ENCODE measurements at regions not wholly inside any gene's neighbourhood (a gene's known extent, or its start where the extent isn't known, plus 50 kb on each side); places are given as distances from the start of the nearest gene placed in this dataset.

GRCh38 chr3:59499000-59499399 lies 449.2 kb upstream of the CFAP20DC start:
- TF ChIP-seq SIN3A (IDR thresholded peaks at IDR 0.05; ENCODE audit: borderline replicate concordance, insufficient read depth, low read length) (no peak), FOXP2 (optimal IDR thresholded peaks at IDR 0.05; ENCODE audit: borderline replicate concordance, extremely low read depth, extremely low read length, insufficient read depth) (no peak), REST (IDR thresholded peaks at IDR 0.05; ENCODE audit: insufficient read depth in 1 of 2, low read depth in 2 of 2, low read length in 2 of 2) (no peak), TAF1 (IDR thresholded peaks at IDR 0.05; ENCODE audit: borderline replicate concordance, insufficient read depth, low read length) (no peak), POLR2AphosphoS5 (IDR thresholded peaks at IDR 0.05; ENCODE audit: low read depth, low read length) (no peak)

- TF ChIP-seq TAF1 (IDR thresholded peaks at IDR 0.05; ENCODE audit: borderline replicate concordance, insufficient read depth, low read length) = no peak
- no peak for TF ChIP-seq SIN3A (IDR thresholded peaks at IDR 0.05; ENCODE audit: borderline replicate concordance, insufficient read depth, low read length)
- TF ChIP-seq REST (IDR thresholded peaks at IDR 0.05; ENCODE audit: insufficient read depth in 1 of 2, low read depth in 2 of 2, low read length in 2 of 2) = no peak
- no peak for TF ChIP-seq POLR2AphosphoS5 (IDR thresholded peaks at IDR 0.05; ENCODE audit: low read depth, low read length)
- no peak for TF ChIP-seq FOXP2 (optimal IDR thresholded peaks at IDR 0.05; ENCODE audit: borderline replicate concordance, extremely low read depth, extremely low read length, insufficient read depth)
Measured at GRCh38 chr3:59496250-59496649, 446.4 kb upstream of the CFAP20DC start.

- no peak for TF ChIP-seq FOXP2 (optimal IDR thresholded peaks at IDR 0.05; ENCODE audit: borderline replicate concordance, extremely low read depth, extremely low read length, insufficient read depth)
- no peak for TF ChIP-seq POLR2AphosphoS5 (IDR thresholded peaks at IDR 0.05; ENCODE audit: low read depth, low read length)
- no peak for TF ChIP-seq REST (IDR thresholded peaks at IDR 0.05; ENCODE audit: insufficient read depth in 1 of 2, low read depth in 2 of 2, low read length in 2 of 2)
- no peak for TF ChIP-seq TAF1 (IDR thresholded peaks at IDR 0.05; ENCODE audit: borderline replicate concordance, insufficient read depth, low read length)
- TF ChIP-seq SIN3A (IDR thresholded peaks at IDR 0.05; ENCODE audit: borderline replicate concordance, insufficient read depth, low read length) = no peak
Measured at GRCh38 chr3:59486520-59486919, 436.7 kb upstream of the CFAP20DC start.

GRCh38 chr3:59483191-59483590 lies 433.4 kb upstream of the CFAP20DC start:
- TF ChIP-seq REST (IDR thresholded peaks at IDR 0.05; ENCODE audit: insufficient read depth in 1 of 2, low read depth in 2 of 2, low read length in 2 of 2) (no peak), POLR2AphosphoS5 (IDR thresholded peaks at IDR 0.05; ENCODE audit: low read depth, low read length) (no peak), TAF1 (IDR thresholded peaks at IDR 0.05; ENCODE audit: borderline replicate concordance, insufficient read depth, low read length) (no peak), FOXP2 (optimal IDR thresholded peaks at IDR 0.05; ENCODE audit: borderline replicate concordance, extremely low read depth, extremely low read length, insufficient read depth) (no peak), SIN3A (IDR thresholded peaks at IDR 0.05; ENCODE audit: borderline replicate concordance, insufficient read depth, low read length) (no peak)

- TF ChIP-seq POLR2AphosphoS5 (IDR thresholded peaks at IDR 0.05; ENCODE audit: low read depth, low read length) (no peak), TAF1 (IDR thresholded peaks at IDR 0.05; ENCODE audit: borderline replicate concordance, insufficient read depth, low read length) (no peak), FOXP2 (optimal IDR thresholded peaks at IDR 0.05; ENCODE audit: borderline replicate concordance, extremely low read depth, extremely low read length, insufficient read depth) (no peak), SIN3A (IDR thresholded peaks at IDR 0.05; ENCODE audit: borderline replicate concordance, insufficient read depth, low read length) (no peak), REST (IDR thresholded peaks at IDR 0.05; ENCODE audit: insufficient read depth in 1 of 2, low read depth in 2 of 2, low read length in 2 of 2) (no peak)
Measured at GRCh38 chr3:59482684-59483083, 432.9 kb upstream of the CFAP20DC start.
